Astrocyte (in vitro differentiated cells and primary cell): ENCODE measurements at regions not wholly inside any gene's neighbourhood (a gene's known extent, or its start where the extent isn't known, plus 50 kb on each side); places are given as distances from the start of the nearest gene placed in this dataset.

Experiments used
- DNase-seq: peaks from one replicate; pipeline ENCODE4 v3.0.0-alpha.2; 2010; ENCODE audit warnings: low read depth
- FAIRE-seq: peaks from 2 replicates; lab custom pipeline; 2011; peaks lifted over from hg19 to GRCh38; lab: Jason Lieb, UNC
- H2AFZ ChIP-seq: 2 replicates; pipeline ENCODE4 v1.6.0; 2012; ENCODE audit warnings: low read depth, low read length, inconsistent platforms
- H3K27ac ChIP-seq: 2 replicates; pipeline ENCODE4 v1.5.1; 2011; ENCODE audit warnings: low read depth, low read length, inconsistent platforms
- H3K27me3 ChIP-seq: 2 replicates; pipeline ENCODE4 v1.6.0; 2011; ENCODE audit warnings: low read length, inconsistent platforms; ENCODE audit not compliant: insufficient read depth
- H3K36me3 ChIP-seq: 2 replicates; pipeline ENCODE4 v1.5.1; 2011; ENCODE audit warnings: low read length, inconsistent platforms; ENCODE audit not compliant: insufficient read depth
- H3K4me1 ChIP-seq: 2 replicates; pipeline ENCODE4 v1.5.1; 2011; ENCODE audit warnings: low read length, inconsistent platforms; ENCODE audit not compliant: insufficient read depth
- H3K4me2 ChIP-seq: 2 replicates; pipeline ENCODE4 v1.6.0; 2012; ENCODE audit warnings: low read length, inconsistent platforms
- H3K4me3 ChIP-seq: 2 replicates; pipeline ENCODE4 v1.5.1; 2011; ENCODE audit warnings: low read depth, mild to moderate bottlenecking, low read length, inconsistent platforms; ENCODE audit not compliant: insufficient read depth
- H3K79me2 ChIP-seq: 2 replicates; pipeline ENCODE4 v1.6.0; 2012; ENCODE audit warnings: mild to moderate bottlenecking, low read length, inconsistent platforms; ENCODE audit not compliant: insufficient read depth
- H3K9ac ChIP-seq: 2 replicates; pipeline ENCODE4 v1.6.0; 2012; ENCODE audit warnings: mild to moderate bottlenecking, low read length, inconsistent platforms
- H3K9me3 ChIP-seq: 2 replicates; pipeline ENCODE4 v1.5.1; 2012; ENCODE audit warnings: low read depth, mild to moderate bottlenecking, low read length, inconsistent platforms; ENCODE audit not compliant: insufficient read depth
- H4K20me1 ChIP-seq: 2 replicates; pipeline ENCODE4 v1.6.0; 2012; ENCODE audit warnings: low read length, inconsistent platforms; ENCODE audit not compliant: insufficient read depth
- H3K27ac Mint-ChIP-seq: one replicate; pipeline ENCODE4 v1.8.0; 2021; ENCODE audit warnings: mild to moderate bottlenecking, mixed read lengths; ENCODE audit not compliant: unreplicated experiment
- H3K27me3 Mint-ChIP-seq: one replicate; pipeline ENCODE4 v1.8.0; 2021; ENCODE audit warnings: low read depth, mixed read lengths; ENCODE audit not compliant: unreplicated experiment
- H3K36me3 Mint-ChIP-seq: one replicate; pipeline ENCODE4 v1.8.0; 2021; ENCODE audit warnings: low read depth, mixed read lengths; ENCODE audit not compliant: unreplicated experiment
- H3K4me1 Mint-ChIP-seq: one replicate; pipeline ENCODE4 v1.8.0; 2021; ENCODE audit warnings: low read depth, mixed read lengths; ENCODE audit not compliant: unreplicated experiment
- H3K4me3 Mint-ChIP-seq: one replicate; pipeline ENCODE4 v1.8.0; 2021; ENCODE audit warnings: mild to moderate bottlenecking, moderate library complexity, mixed read lengths; ENCODE audit not compliant: unreplicated experiment
- H3K9me3 Mint-ChIP-seq: one replicate; pipeline ENCODE4 v1.8.0; 2021; ENCODE audit warnings: mild to moderate bottlenecking, mixed read lengths; ENCODE audit not compliant: unreplicated experiment
- EZH2 ChIP-seq: IDR thresholded peaks from 2 replicates; pipeline ENCODE4 v1.6.1; 2012; ENCODE audit warnings: mild to moderate bottlenecking, low read length, inconsistent platforms; ENCODE audit not compliant: insufficient read depth
- TF ChIP-seq, protein P1 (sequence below): IDR thresholded peaks from 2 replicates; pipeline ENCODE4 v1.5.1; 2011; ENCODE audit warnings: low read depth, mild to moderate bottlenecking, inconsistent platforms, low read length, moderate library complexity; ENCODE audit not compliant: insufficient read depth

DNA sequence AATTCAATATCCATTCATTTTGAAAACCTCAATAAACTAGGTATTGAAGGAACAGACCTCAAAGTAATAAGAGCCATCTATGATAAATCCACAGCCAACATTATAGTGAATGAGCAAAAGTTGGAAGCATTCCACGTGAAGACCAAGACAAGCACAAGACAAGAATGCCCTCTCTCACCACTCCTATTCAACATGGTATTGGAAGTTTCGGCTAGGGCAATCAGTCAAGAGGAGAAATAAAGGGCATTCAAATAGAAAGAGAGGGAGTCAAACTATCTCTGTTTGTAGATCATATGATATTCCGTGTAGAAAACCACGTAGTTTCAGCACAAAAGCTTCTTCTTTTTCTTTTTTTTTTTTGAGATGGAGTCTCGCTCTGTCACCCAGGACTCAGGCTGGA lies 550.3 kb downstream of the FSCB start:
- Histone ChIP-seq H3K9me3 (no peaks in the 10 kb centered on the region), H3K4me3 (no peak overlapping the region), H3K4me1 (no peaks in the 10 kb centered on the region), H3K79me2 (no peaks in the 10 kb centered on the region), H3K4me2 (no peak overlapping the region), H4K20me1 (no peaks in the 10 kb centered on the region), H2AFZ (no peak overlapping the region), H3K36me3 (no peaks in the 10 kb centered on the region), H3K27me3 (no peaks in the 10 kb centered on the region), H3K9ac (no peak overlapping the region), H3K27ac (no peak overlapping the region)
- H3K27me3 Mint-ChIP-seq = peaks cover 2% of the 10 kb centered on the region
- H3K4me1 Mint-ChIP-seq = no peaks in the 10 kb centered on the region
- FAIRE-seq (no peak), DNase-seq (no peak)
- no peak overlapping the region for H3K27ac Mint-ChIP-seq
- H3K36me3 Mint-ChIP-seq = no peaks in the 10 kb centered on the region
- no peaks in the 10 kb centered on the region for H3K9me3 Mint-ChIP-seq
- H3K4me3 Mint-ChIP-seq = no peak overlapping the region
- TF ChIP-seq, protein P1, sequence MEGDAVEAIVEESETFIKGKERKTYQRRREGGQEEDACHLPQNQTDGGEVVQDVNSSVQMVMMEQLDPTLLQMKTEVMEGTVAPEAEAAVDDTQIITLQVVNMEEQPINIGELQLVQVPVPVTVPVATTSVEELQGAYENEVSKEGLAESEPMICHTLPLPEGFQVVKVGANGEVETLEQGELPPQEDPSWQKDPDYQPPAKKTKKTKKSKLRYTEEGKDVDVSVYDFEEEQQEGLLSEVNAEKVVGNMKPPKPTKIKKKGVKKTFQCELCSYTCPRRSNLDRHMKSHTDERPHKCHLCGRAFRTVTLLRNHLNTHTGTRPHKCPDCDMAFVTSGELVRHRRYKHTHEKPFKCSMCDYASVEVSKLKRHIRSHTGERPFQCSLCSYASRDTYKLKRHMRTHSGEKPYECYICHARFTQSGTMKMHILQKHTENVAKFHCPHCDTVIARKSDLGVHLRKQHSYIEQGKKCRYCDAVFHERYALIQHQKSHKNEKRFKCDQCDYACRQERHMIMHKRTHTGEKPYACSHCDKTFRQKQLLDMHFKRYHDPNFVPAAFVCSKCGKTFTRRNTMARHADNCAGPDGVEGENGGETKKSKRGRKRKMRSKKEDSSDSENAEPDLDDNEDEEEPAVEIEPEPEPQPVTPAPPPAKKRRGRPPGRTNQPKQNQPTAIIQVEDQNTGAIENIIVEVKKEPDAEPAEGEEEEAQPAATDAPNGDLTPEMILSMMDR = no peak
- no peak for TF ChIP-seq EZH2

- Histone ChIP-seq H2AFZ (no peak overlapping the region), H3K27ac (no peak overlapping the region), H3K9me3 (no peaks in the 10 kb centered on the region), H3K4me2 (no peak overlapping the region), H3K27me3 (no peaks in the 10 kb centered on the region), H3K4me1 (no peaks in the 10 kb centered on the region), H3K79me2 (no peaks in the 10 kb centered on the region), H3K4me3 (no peak overlapping the region), H3K36me3 (no peaks in the 10 kb centered on the region), H4K20me1 (no peaks in the 10 kb centered on the region), H3K9ac (no peak overlapping the region)
- no peaks in the 10 kb centered on the region for H3K9me3 Mint-ChIP-seq
- H3K4me3 Mint-ChIP-seq = no peak overlapping the region
- no peak overlapping the region for H3K27ac Mint-ChIP-seq
- FAIRE-seq = no peak
- H3K36me3 Mint-ChIP-seq = no peaks in the 10 kb centered on the region
- no peak for TF ChIP-seq EZH2
- TF ChIP-seq, protein P1 = no peak
- H3K27me3 Mint-ChIP-seq = peaks cover 2% of the 10 kb centered on the region
- H3K4me1 Mint-ChIP-seq = no peaks in the 10 kb centered on the region
- DNase-seq = no peak
Measured at GRCh38 chr14:43949400-43949799, 557.7 kb downstream of the FSCB start.

- Mint-ChIP-seq H3K9me3 (peaks cover 3% of the 10 kb centered on the region), H3K27ac (no peak overlapping the region), H3K36me3 (no peaks in the 10 kb centered on the region), H3K27me3 (no peaks in the 10 kb centered on the region), H3K4me3 (no peak overlapping the region), H3K4me1 (no peaks in the 10 kb centered on the region)
- Histone ChIP-seq H3K4me3 (no peak overlapping the region), H3K4me2 (no peak overlapping the region), H3K27me3 (no peaks in the 10 kb centered on the region), H3K9ac (no peak overlapping the region), H4K20me1 (no peaks in the 10 kb centered on the region), H2AFZ (no peak overlapping the region), H3K27ac (no peak overlapping the region), H3K79me2 (no peaks in the 10 kb centered on the region), H3K4me1 (no peaks in the 10 kb centered on the region), H3K9me3 (peaks cover 11% of the 10 kb centered on the region), H3K36me3 (no peaks in the 10 kb centered on the region)
- TF ChIP-seq, protein P1 = no peak
- no peak for TF ChIP-seq EZH2
- FAIRE-seq = no peak
- DNase-seq = no peak
Measured at GRCh38 chr14:43939836-43940235, 567.2 kb downstream of the FSCB start.
